GM10248 (cell line): ENCODE measurements at regions not wholly inside any gene's neighbourhood (a gene's known extent, or its start where the extent isn't known, plus 50 kb on each side); places are given as distances from the start of the nearest gene placed in this dataset.

ENCODE experiments used
- CTCF ChIA-PET: fragments of 300-600 bp; sonication (Branson Sonifier 250); formaldehyde crosslinking; extraction: SDS; loops from one replicate; lab custom pipeline; 2021; ENCODE audit warnings: antibody characterized with exemption; lab: Yijun Ruan, JAX
- POLR2A ChIA-PET: fragments of 350-650 bp; sonication (Branson Sonifier 250); formaldehyde crosslinking; extraction: SDS; loops from one replicate; lab custom pipeline; 2020; ENCODE audit warnings: antibody characterized with exemption; lab: Yijun Ruan, JAX
- DNase-seq: peaks from one replicate; pipeline ENCODE4 v3.0.0; 2012; ENCODE audit errors: extremely low spot score
- TF ChIP-seq, protein P1 (sequence below): IDR thresholded peaks from 2 replicates; pipeline ENCODE4 v1.5.1; 2012; ENCODE audit warnings: mild to moderate bottlenecking, low read depth; ENCODE audit errors: extremely low read depth, missing control alignments, control extremely low read depth

DNA sequence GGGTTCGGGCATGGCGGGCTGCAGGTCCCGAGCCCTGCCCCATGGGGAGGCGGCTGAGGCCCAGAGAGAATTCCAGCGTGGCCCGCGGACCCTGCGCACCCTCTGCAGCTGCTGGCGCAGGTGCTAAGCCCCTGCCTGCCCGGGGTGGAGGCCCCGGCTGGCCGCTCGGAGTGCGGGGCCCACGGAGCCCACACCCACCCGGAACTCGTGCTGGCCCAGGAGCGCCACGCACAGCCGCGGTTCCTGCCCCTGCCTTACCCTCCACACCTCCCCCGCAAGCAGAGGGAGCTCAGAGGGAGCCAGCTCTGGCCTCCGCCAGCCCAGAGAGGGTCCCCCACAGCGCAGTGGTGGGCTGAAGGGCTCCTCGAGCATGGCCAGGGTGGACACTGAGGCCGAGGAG, 75.3 kb downstream of the MRPS30 start:
- ChIA-PET CTCF (interaction anchor here (1.2 kb wide), 1 partner anchor 16 kb away, joined by 3 read pairs; no protein-coding TSS in a partner anchor), POLR2A (no interaction called here)
- TF ChIP-seq, protein P1, sequence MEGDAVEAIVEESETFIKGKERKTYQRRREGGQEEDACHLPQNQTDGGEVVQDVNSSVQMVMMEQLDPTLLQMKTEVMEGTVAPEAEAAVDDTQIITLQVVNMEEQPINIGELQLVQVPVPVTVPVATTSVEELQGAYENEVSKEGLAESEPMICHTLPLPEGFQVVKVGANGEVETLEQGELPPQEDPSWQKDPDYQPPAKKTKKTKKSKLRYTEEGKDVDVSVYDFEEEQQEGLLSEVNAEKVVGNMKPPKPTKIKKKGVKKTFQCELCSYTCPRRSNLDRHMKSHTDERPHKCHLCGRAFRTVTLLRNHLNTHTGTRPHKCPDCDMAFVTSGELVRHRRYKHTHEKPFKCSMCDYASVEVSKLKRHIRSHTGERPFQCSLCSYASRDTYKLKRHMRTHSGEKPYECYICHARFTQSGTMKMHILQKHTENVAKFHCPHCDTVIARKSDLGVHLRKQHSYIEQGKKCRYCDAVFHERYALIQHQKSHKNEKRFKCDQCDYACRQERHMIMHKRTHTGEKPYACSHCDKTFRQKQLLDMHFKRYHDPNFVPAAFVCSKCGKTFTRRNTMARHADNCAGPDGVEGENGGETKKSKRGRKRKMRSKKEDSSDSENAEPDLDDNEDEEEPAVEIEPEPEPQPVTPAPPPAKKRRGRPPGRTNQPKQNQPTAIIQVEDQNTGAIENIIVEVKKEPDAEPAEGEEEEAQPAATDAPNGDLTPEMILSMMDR, result no peak
- no peak for DNase-seq

DNA sequence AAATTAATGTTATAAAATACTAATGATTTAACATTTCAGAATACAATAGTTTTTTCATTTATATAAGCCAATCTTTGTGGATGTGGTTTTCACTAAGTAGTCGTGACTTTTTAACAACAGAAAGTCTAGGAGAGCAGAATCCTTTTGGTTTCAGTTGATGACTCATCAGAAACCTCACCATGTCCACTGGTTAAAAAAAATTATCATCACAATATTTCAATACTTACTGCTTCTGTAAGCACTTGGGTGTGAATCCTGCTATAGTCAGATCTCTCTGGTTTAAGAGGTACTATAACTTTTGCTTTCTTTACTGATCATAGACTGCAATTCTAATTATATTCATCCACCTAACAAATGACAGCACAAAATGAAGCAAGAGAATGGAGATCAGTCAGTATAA, 77.2 kb downstream of the MRPS30 start:
- peak; percentile 41 for DNase-seq
- TF ChIP-seq, protein P1, result no peak
- POLR2A ChIA-PET, result no interaction called here
- CTCF ChIA-PET, result no interaction called here

DNA sequence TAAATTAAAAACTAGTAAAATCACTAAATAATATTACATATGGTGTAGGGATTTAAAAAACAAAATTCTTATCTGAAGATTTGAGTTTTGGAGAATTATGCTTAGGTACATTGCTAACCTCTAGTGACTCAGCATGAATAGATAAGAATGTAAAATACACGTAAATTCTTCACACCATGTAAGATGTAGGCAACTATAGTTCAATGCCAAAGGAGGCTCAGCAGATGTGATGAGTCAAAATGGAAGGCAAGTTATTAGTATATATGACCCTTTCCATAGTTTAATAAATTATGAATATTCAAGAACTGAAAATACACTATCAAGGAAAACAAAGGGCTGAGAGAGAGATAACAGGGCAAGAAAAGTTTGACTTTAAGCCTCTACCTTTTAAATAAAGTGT, 79.0 kb downstream of the MRPS30 start:
- CTCF ChIA-PET, result no interaction called here
- POLR2A ChIA-PET, result no interaction called here
- DNase-seq, result no peak
- TF ChIP-seq, protein P1, result no peak

DNA sequence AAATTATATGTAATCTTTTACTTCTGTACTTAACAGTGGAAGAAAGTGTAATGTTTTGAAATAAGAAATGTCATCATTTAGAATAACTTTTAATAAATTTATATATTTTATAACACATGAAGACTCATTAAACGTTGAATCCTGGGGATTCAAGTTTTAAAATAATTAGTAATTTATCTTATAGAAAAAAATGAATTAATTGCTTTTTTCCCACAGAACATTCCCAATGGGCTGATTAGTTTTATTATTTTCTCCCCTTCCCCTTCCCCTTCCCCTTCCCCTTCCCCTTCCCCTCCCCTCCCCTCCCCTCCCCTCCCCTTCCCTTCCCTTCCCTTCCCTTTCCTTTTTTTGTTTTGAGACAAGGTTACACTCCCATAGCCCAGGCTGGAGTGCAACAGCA, 79.7 kb downstream of the MRPS30 start:
- CTCF ChIA-PET, result interaction anchor here (1.0 to 1.4 kb wide), 2 partner anchors 8 to 62 kb away, joined by 3 read pairs; no protein-coding TSS in a partner anchor
- TF ChIP-seq, protein P1, result no peak
- no peak for DNase-seq
- POLR2A ChIA-PET, result no interaction called here

DNA sequence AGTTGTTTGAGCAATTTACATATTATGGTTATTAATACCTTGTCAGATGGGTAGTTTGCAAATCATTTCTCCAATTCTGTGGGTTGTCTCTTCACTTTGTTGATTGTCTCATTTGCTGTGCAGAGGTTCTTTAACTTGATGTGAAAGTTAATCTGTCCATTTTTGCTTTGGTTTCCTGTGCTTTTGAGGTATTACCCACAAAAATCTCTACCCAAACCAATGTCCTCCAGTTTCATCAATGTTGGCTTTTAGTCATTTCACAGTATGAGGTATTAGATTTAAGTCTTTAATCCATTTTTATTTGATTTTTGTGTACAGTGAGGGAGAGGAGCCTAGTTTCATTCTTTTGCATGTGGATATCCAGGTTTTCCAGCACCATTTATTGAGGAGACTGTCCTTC, 82.4 kb downstream of the MRPS30 start:
- no peak for DNase-seq
- TF ChIP-seq, protein P1, result no peak
- ChIA-PET POLR2A (no interaction called here), CTCF (interaction anchor here (1.5 kb wide), 1 partner anchor 8 kb away, joined by 3 read pairs; no protein-coding TSS in a partner anchor)

DNA sequence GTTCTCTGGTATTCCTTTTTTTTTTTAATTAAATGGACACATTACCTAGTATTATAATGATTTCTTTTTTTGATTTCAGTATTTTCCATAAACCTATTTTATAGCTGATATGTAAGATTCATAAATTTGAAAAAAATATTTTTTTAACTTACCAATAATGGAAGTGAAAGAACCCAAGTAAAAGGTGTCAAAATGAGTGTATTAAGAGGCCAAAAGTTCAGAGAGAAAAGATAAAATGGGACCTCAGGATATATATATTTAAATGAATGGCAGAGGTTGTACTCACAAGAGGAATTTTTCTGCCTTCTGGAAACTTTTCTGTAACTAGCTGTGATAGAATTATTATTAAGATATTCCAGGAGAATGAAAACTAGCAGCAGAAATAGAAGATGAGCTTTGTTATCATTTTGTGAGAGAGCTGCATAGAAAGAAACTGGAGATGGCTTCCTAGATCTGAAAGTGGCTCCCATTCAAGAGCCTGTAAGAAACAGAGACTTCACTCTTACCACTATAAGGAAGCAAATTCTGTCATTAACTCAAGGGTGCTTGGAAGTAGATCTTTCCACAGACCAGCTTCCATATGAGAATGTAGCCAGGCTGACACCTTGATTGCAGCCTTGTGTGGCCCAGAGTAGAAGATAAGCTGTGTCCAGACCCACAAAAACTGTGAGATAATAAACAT, 91.7 kb downstream of the MRPS30 start:
- ChIA-PET POLR2A (no interaction called here), CTCF (interaction anchor here (0.8 to 1.6 kb wide), 5 partner anchors 14 to 29 kb away, joined by 3 to 5 read pairs (median 4); no protein-coding TSS in a partner anchor)
- DNase-seq, result no peak
- TF ChIP-seq, protein P1, result no peak
